ENCODE measurements at regions not wholly inside any gene's neighbourhood (a gene's known extent, or its start where the extent isn't known, plus 50 kb on each side); places are given as distances from the start of the nearest gene placed in this dataset.

GRCh38 chr2:172282944-172283343, 144.4 kb upstream of the ITGA6 start:
- H3K4me3 ChIP-seq (ENCODE audit: low read depth in 1 of 2, low read length in 2 of 2) = no peak overlapping the region
- ATAC-seq (ENCODE audit: insufficient read depth, low read depth) = no peak
- H3K36me3 ChIP-seq (ENCODE audit: insufficient read depth, low read length) = no peaks in the 10 kb centered on the region
- no peak overlapping the region for H3K4me2 ChIP-seq (ENCODE audit: insufficient read depth, low read length)
- DNase-seq = no peak
- H3K9me3 ChIP-seq (ENCODE audit: insufficient read depth, low read length, severe bottlenecking) = no peaks in the 10 kb centered on the region
- TF ChIP-seq CTCF (IDR thresholded peaks at IDR 0.05; ENCODE audit: borderline replicate concordance, extremely low read depth, low read length, poor library complexity, severe bottlenecking) (no peak), EZH2 (IDR thresholded peaks at IDR 0.05; ENCODE audit: borderline replicate concordance, low read depth, low read length, severe bottlenecking) (no peak)
- H3K9ac ChIP-seq (ENCODE audit: low read depth, low read length) = no peak overlapping the region
- no peaks in the 10 kb centered on the region for H4K20me1 ChIP-seq (ENCODE audit: insufficient read depth, low read length)
- no peak overlapping the region for H3K27ac ChIP-seq (ENCODE audit: low read length)
- no peak overlapping the region for H2AFZ ChIP-seq (ENCODE audit: low read depth, low read length)
- peaks cover 7% of the 10 kb centered on the region for H3K27me3 ChIP-seq (ENCODE audit: insufficient read depth, low read length, poor library complexity)
- H3K4me1 ChIP-seq (ENCODE audit: insufficient read depth, low read length) = no peaks in the 10 kb centered on the region
- H3K79me2 ChIP-seq (ENCODE audit: insufficient read depth, low read length) = no peaks in the 10 kb centered on the region

- no peaks in the 10 kb centered on the region for H3K9me3 ChIP-seq (ENCODE audit: insufficient read depth, low read length, severe bottlenecking)
- H3K4me1 ChIP-seq (ENCODE audit: insufficient read depth, low read length) = no peaks in the 10 kb centered on the region
- no peaks in the 10 kb centered on the region for H4K20me1 ChIP-seq (ENCODE audit: insufficient read depth, low read length)
- no peaks in the 10 kb centered on the region for H3K36me3 ChIP-seq (ENCODE audit: insufficient read depth, low read length)
- no peak overlapping the region for H3K4me2 ChIP-seq (ENCODE audit: insufficient read depth, low read length)
- no peak for TF ChIP-seq CTCF (IDR thresholded peaks at IDR 0.05; ENCODE audit: borderline replicate concordance, extremely low read depth, low read length, poor library complexity, severe bottlenecking)
- TF ChIP-seq EZH2 (IDR thresholded peaks at IDR 0.05; ENCODE audit: borderline replicate concordance, low read depth, low read length, severe bottlenecking) = no peak
- H2AFZ ChIP-seq (ENCODE audit: low read depth, low read length) = no peak overlapping the region
- peaks cover 7% of the 10 kb centered on the region for H3K27me3 ChIP-seq (ENCODE audit: insufficient read depth, low read length, poor library complexity)
- ATAC-seq (ENCODE audit: insufficient read depth, low read depth) = no peak
- no peak overlapping the region for H3K4me3 ChIP-seq (ENCODE audit: low read depth in 1 of 2, low read length in 2 of 2)
- no peak overlapping the region for H3K27ac ChIP-seq (ENCODE audit: low read length)
- DNase-seq = no peak
- H3K79me2 ChIP-seq (ENCODE audit: insufficient read depth, low read length) = no peaks in the 10 kb centered on the region
- H3K9ac ChIP-seq (ENCODE audit: low read depth, low read length) = no peak overlapping the region
Measured at GRCh38 chr2:172283476-172283875, 143.9 kb upstream of the ITGA6 start.

- H3K79me2 ChIP-seq (ENCODE audit: insufficient read depth, low read length) = no peaks in the 10 kb centered on the region
- peaks cover 7% of the 10 kb centered on the region for H3K27me3 ChIP-seq (ENCODE audit: insufficient read depth, low read length, poor library complexity)
- DNase-seq = no peak
- no peak overlapping the region for H3K27ac ChIP-seq (ENCODE audit: low read length)
- no peak overlapping the region for H3K4me3 ChIP-seq (ENCODE audit: low read depth in 1 of 2, low read length in 2 of 2)
- H3K4me1 ChIP-seq (ENCODE audit: insufficient read depth, low read length) = no peaks in the 10 kb centered on the region
- H2AFZ ChIP-seq (ENCODE audit: low read depth, low read length) = no peak overlapping the region
- no peaks in the 10 kb centered on the region for H4K20me1 ChIP-seq (ENCODE audit: insufficient read depth, low read length)
- H3K36me3 ChIP-seq (ENCODE audit: insufficient read depth, low read length) = no peaks in the 10 kb centered on the region
- H3K4me2 ChIP-seq (ENCODE audit: insufficient read depth, low read length) = no peak overlapping the region
- no peak for TF ChIP-seq CTCF (IDR thresholded peaks at IDR 0.05; ENCODE audit: borderline replicate concordance, extremely low read depth, low read length, poor library complexity, severe bottlenecking)
- TF ChIP-seq EZH2 (IDR thresholded peaks at IDR 0.05; ENCODE audit: borderline replicate concordance, low read depth, low read length, severe bottlenecking) = no peak
- no peak for ATAC-seq (ENCODE audit: insufficient read depth, low read depth)
- H3K9ac ChIP-seq (ENCODE audit: low read depth, low read length) = no peak overlapping the region
- no peaks in the 10 kb centered on the region for H3K9me3 ChIP-seq (ENCODE audit: insufficient read depth, low read length, severe bottlenecking)
Measured at GRCh38 chr2:172284209-172284608, 143.2 kb upstream of the ITGA6 start.
